H1 (cell line): ENCODE measurements at regions not wholly inside any gene's neighbourhood (a gene's known extent, or its start where the extent isn't known, plus 50 kb on each side); places are given as distances from the start of the nearest gene placed in this dataset.
A peak's percentile ranks its signal among the peaks of the same experiment; 100 is the strongest.

Experiments used
- CTCF ChIA-PET: fragments of 300-600 bp; sonication (Branson Sonifier 250); formaldehyde crosslinking; loops from one replicate; lab custom pipeline; 2021; ENCODE audit not compliant: partially characterized antibody; lab: Charles Lee
- POLR2A ChIA-PET: fragments of 300-600 bp; sonication (Branson Sonifier 250); formaldehyde crosslinking; loops from one replicate; lab custom pipeline; 2021; ENCODE audit warnings: inconsistent platforms; ENCODE audit not compliant: partially characterized antibody; lab: Charles Lee
- DNase-seq, 2 experiments: peaks; one replicate each; pipeline versions ENCODE4 v3.0.0 to v3.0.0-alpha.2; 2010 to 2022; ENCODE audit warnings: low spot score in 2 of 2, low read depth in 1 of 2, mixed read lengths in 1 of 2
- FAIRE-seq: peaks from 2 replicates; lab custom pipeline; 2011; peaks lifted over from hg19 to GRCh38; lab: Jason Lieb, UNC
- H2AFZ ChIP-seq: 2 replicates; pipeline ENCODE4 v1.8.1; 2012; ENCODE audit warnings: low read length, inconsistent platforms
- H2AK5ac ChIP-seq: 2 replicates; pipeline ENCODE4 v1.6.1; 2013; ENCODE audit warnings: low read depth, low read length
- H2BK120ac ChIP-seq: replicated peaks from 2 replicates; pipeline ENCODE3; 2013; ENCODE audit warnings: low read depth, low read length, inconsistent platforms
- H2BK12ac ChIP-seq: 2 replicates; pipeline ENCODE4 v1.6.1; 2013; ENCODE audit warnings: low read depth, low read length
- H2BK15ac ChIP-seq: 2 replicates; pipeline ENCODE4 v1.6.1; 2013; ENCODE audit warnings: low read length
- H2BK20ac ChIP-seq: 2 replicates; pipeline ENCODE4 v1.6.1; 2013; ENCODE audit warnings: low read length
- H2BK5ac ChIP-seq: 2 replicates; pipeline ENCODE4 v1.6.1; 2013; ENCODE audit warnings: low read depth, low read length
- H3K14ac ChIP-seq: 2 replicates; pipeline ENCODE4 v1.6.1; 2013; ENCODE audit warnings: inconsistent platforms; ENCODE audit not compliant: insufficient read length
- H3K18ac ChIP-seq: 2 replicates; pipeline ENCODE4 v1.6.1; 2013; ENCODE audit warnings: low read length; ENCODE audit errors: extremely low read depth
- H3K23ac ChIP-seq: 2 replicates; pipeline ENCODE4 v1.6.1; 2013; ENCODE audit warnings: inconsistent platforms; ENCODE audit not compliant: insufficient read length
- H3K23me2 ChIP-seq: 2 replicates; pipeline ENCODE4 v1.6.1; 2013; ENCODE audit warnings: low read depth, low read length
- H3K27ac ChIP-seq: 2 replicates; pipeline ENCODE4 v1.6.1; 2011; ENCODE audit warnings: low read depth, low read length, inconsistent platforms
- H3K27me3 ChIP-seq, 4 experiments: replicated peaks in 1 of 4; 1 replicate in 1 of 4; 2 replicates in 3 of 4; pipeline versions ENCODE4 v1.6.1 to v1.8.1; 2011 to 2013; ENCODE audit warnings: low read length in 3 of 4, mild to moderate bottlenecking in 3 of 4, inconsistent platforms in 2 of 4, mixed read lengths in 2 of 4, moderate library complexity in 1 of 4; ENCODE audit not compliant: control insufficient read depth in 3 of 4, insufficient read depth in 3 of 4; ENCODE audit errors: extremely low read depth in 1 of 4
- H3K36me3 ChIP-seq, 4 experiments: 2 replicates each; pipeline versions ENCODE4 v1.6.1 to v1.8.1; 2011 to 2013; ENCODE audit warnings: mild to moderate bottlenecking in 4 of 4, low read length in 3 of 4, moderate library complexity in 2 of 4, control low read depth in 1 of 4, inconsistent platforms in 1 of 4; ENCODE audit not compliant: insufficient read depth in 4 of 4, control insufficient read depth in 2 of 4
- H3K4ac ChIP-seq: replicated peaks from 2 replicates; pipeline ENCODE3; 2013; ENCODE audit warnings: low read length, low read depth, mixed read lengths, inconsistent platforms; ENCODE audit not compliant: insufficient read length
- H3K4me1 ChIP-seq, 4 experiments: replicated peaks in 1 of 4; 1 replicate in 1 of 4; 2 replicates in 3 of 4; pipeline versions ENCODE4 v1.6.1 to v1.8.1; 2011 to 2013; ENCODE audit warnings: low read length in 3 of 4, inconsistent platforms in 2 of 4, mixed read lengths in 1 of 4; ENCODE audit not compliant: insufficient read depth in 4 of 4, control insufficient read depth in 3 of 4
- H3K4me2 ChIP-seq, 2 experiments: 2 replicates each; pipeline versions ENCODE4 v1.6.1 to v1.8.1; 2011 to 2013; ENCODE audit warnings: low read depth in 2 of 2, low read length in 2 of 2, control low read depth in 1 of 2, inconsistent platforms in 1 of 2, mild to moderate bottlenecking in 1 of 2; ENCODE audit not compliant: insufficient read depth in 1 of 2
- H3K4me3 ChIP-seq, 4 experiments: fragments of 200-600, 300-600 bp in 1 of 4; sonication (generic), shearing (Covaris generic), sonication (Bioruptor Twin) in 1 of 4; 2 replicates each; pipeline versions ENCODE4 v1.5.1 to v1.8.1; 2011 to 2016; ENCODE audit warnings: low read length in 4 of 4, low read depth in 3 of 4, control low read depth in 2 of 4, inconsistent platforms in 2 of 4, mild to moderate bottlenecking in 2 of 4, mixed read lengths in 1 of 4, moderate library complexity in 1 of 4; ENCODE audit not compliant: insufficient read depth in 2 of 4; ENCODE audit errors: extremely low read depth in 1 of 4
- H3K56ac ChIP-seq: replicated peaks from 2 replicates; pipeline ENCODE3; 2013; ENCODE audit warnings: low read depth, mild to moderate bottlenecking, mixed read lengths, low read length, inconsistent platforms; ENCODE audit not compliant: insufficient read length
- H3K79me1 ChIP-seq: 2 replicates; pipeline ENCODE4 v1.6.1; 2013; ENCODE audit warnings: low read depth, low read length, control low read depth
- H3K79me2 ChIP-seq, 2 experiments: 2 replicates each; pipeline versions ENCODE4 v1.6.1 to v1.8.1; 2012 to 2013; ENCODE audit warnings: low read length in 2 of 2, mild to moderate bottlenecking in 2 of 2, inconsistent platforms in 1 of 2; ENCODE audit not compliant: insufficient read depth in 2 of 2, control insufficient read depth in 1 of 2
- H3K9ac ChIP-seq, 4 experiments: replicated peaks in 1 of 4; 1 replicate in 1 of 4; 2 replicates in 3 of 4; pipeline versions ENCODE4 v1.6.1 to v1.8.1; 2011 to 2013; ENCODE audit warnings: low read depth in 3 of 4, low read length in 3 of 4, control low read depth in 2 of 4, mild to moderate bottlenecking in 2 of 4, moderate library complexity in 2 of 4, inconsistent platforms in 1 of 4; ENCODE audit errors: extremely low read depth in 1 of 4
- H3K9me3 ChIP-seq, 2 experiments: 2 replicates each; pipeline versions ENCODE4 v1.6.1 to v1.8.1; 2012 to 2013; ENCODE audit warnings: mild to moderate bottlenecking in 2 of 2, moderate library complexity in 2 of 2, control low read depth in 1 of 2, inconsistent platforms in 1 of 2, low read depth in 1 of 2, low read length in 1 of 2, mixed read lengths in 1 of 2; ENCODE audit not compliant: insufficient read depth in 2 of 2
- H4K20me1 ChIP-seq, 2 experiments: replicated peaks in 1 of 2; 2 replicates each; pipeline versions ENCODE3 to v1.8.1; 2011 to 2013; ENCODE audit warnings: inconsistent platforms in 2 of 2, low read length in 2 of 2, mild to moderate bottlenecking in 1 of 2; ENCODE audit not compliant: insufficient read depth in 2 of 2, control insufficient read depth in 1 of 2
- H4K5ac ChIP-seq: 2 replicates; pipeline ENCODE4 v1.6.1; 2013; ENCODE audit warnings: low read length, low read depth, mixed read lengths, inconsistent platforms; ENCODE audit not compliant: insufficient read length
- H4K8ac ChIP-seq: 2 replicates; pipeline ENCODE4 v1.8.0; 2013; ENCODE audit warnings: mild to moderate bottlenecking, moderate library complexity, low read length, inconsistent platforms; ENCODE audit not compliant: insufficient read depth; ENCODE audit errors: extremely low read depth
- H4K91ac ChIP-seq: replicated peaks from 2 replicates; pipeline ENCODE3; 2013; ENCODE audit warnings: low read length, mixed read lengths, inconsistent platforms; ENCODE audit not compliant: insufficient read length
- CTBP2 ChIP-seq: IDR thresholded peaks from 2 replicates; pipeline ENCODE4 v1.7.0; 2011; ENCODE audit warnings: borderline replicate concordance, mild to moderate bottlenecking, moderate library complexity, mixed read lengths, low read length; ENCODE audit not compliant: insufficient read depth, insufficient read length
- HDAC6 ChIP-seq: IDR thresholded peaks from one replicate; pipeline ENCODE4 v1.7.1; 2012; ENCODE audit warnings: low read depth, mild to moderate bottlenecking, inconsistent platforms, low read length, moderate library complexity
- SIRT6 ChIP-seq: IDR thresholded peaks from one replicate; pipeline ENCODE4 v1.7.1; 2012; ENCODE audit warnings: low read length, inconsistent platforms
- WGBS, 2 experiments: shearing (Covaris generic) in 1 of 2; methylation state at CpG; one replicate each; pipeline versions ENCODE4 v1.1.6 to v1.1.7; 2013 to 2015; ENCODE audit warnings: low lambda C conversion rate in 2 of 2, mixed read lengths in 2 of 2, inconsistent platforms in 1 of 2, low coverage in 1 of 2, missing lambda C conversion rate in 1 of 2; ENCODE audit not compliant: insufficient replicate concordance in 2 of 2, insufficient coverage in 1 of 2, insufficient read length in 1 of 2; ENCODE audit errors: extremely low coverage in 1 of 2, missing lambda C conversion rate in 1 of 2; 5-methylcytosine and 5-hydroxymethylcytosine counted together

DNA sequence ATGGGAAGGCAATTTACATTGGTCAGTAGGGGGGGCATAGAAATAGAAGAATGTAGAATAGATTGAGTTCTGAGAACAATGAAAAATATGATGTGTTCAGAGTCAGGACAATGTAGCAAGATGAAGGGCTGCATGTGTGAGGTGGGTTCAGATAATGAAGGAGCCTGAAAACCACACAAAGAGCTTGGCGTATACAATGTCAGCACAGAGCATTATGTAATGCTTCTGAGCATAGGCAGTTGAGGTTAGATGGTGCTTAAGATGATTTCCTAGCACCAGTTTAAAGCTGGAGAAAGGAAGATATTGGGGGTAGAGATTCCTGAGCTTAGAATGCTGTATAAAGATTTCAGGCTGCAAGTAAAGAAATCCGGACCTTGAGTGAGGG, 202.0 kb upstream of the SNX7 start:
- H3K14ac ChIP-seq: no peak overlapping the region
- POLR2A ChIA-PET: no interaction called here
- H4K5ac ChIP-seq: no peak overlapping the region
- H3K27ac ChIP-seq: no peak overlapping the region
- no peaks in the 10 kb centered on the region for H3K79me1 ChIP-seq
- peaks cover 0 to 5% (median 0%) of the 10 kb centered on the region in 4 experiments; a peak in 2 of 7 replicates for H3K4me1 ChIP-seq
- no peak overlapping the region for H3K4ac ChIP-seq
- no peak overlapping the region for H3K9ac ChIP-seq
- H3K56ac ChIP-seq: no peak overlapping the region
- H3K4me2 ChIP-seq: no peak overlapping the region
- TF ChIP-seq CTBP2 (no peak), HDAC6 (no peak), SIRT6 (no peak)
- no peak overlapping the region for H3K23ac ChIP-seq
- H4K8ac ChIP-seq: no peak overlapping the region
- no peaks in the 10 kb centered on the region for H4K20me1 ChIP-seq
- H3K27me3 ChIP-seq: no peaks in the 10 kb centered on the region
- no peaks in the 10 kb centered on the region for H3K9me3 ChIP-seq
- CTCF ChIA-PET: interaction anchor here (0.8 to 1.1 kb wide), 3 partner anchors 9 to 457 kb away, joined by 3 to 4 read pairs (median 4); no protein-coding TSS in a partner anchor
- H3K23me2 ChIP-seq: no peaks in the 10 kb centered on the region
- H3K79me2 ChIP-seq: no peaks in the 10 kb centered on the region
- H2BK20ac ChIP-seq: no peak overlapping the region
- H3K18ac ChIP-seq: no peak overlapping the region
- H3K4me3 ChIP-seq: no peak overlapping the region
- 82% methylated on average over 2 of the region's 2 CpGs; no CpG with 5 or more reads in 1 of the 2 experiments for WGBS, 2 experiments
- FAIRE-seq: no peak
- no peak overlapping the region for H2BK15ac ChIP-seq
- H2AFZ ChIP-seq: no peak overlapping the region
- H2BK12ac ChIP-seq: peak overlapping the region; percentile 11; the same call in 1 of the 2 replicates
- H2BK5ac ChIP-seq: no peak overlapping the region
- DNase-seq: no peak
- no peak overlapping the region for H2AK5ac ChIP-seq
- no peak overlapping the region for H2BK120ac ChIP-seq
- H3K36me3 ChIP-seq: no peaks in the 10 kb centered on the region
- H4K91ac ChIP-seq: no peak overlapping the region
